SU-DHL-6 (cell line): ENCODE measurements at regions not wholly inside any gene's neighbourhood (a gene's known extent, or its start where the extent isn't known, plus 50 kb on each side); places are given as distances from the start of the nearest gene placed in this dataset.

ENCODE experiments used
- H2AFZ ChIP-seq: fragments of 200-600 bp; sonication (generic); 2 replicates; pipeline ENCODE4 v1.6.1; 2014; ENCODE audit warnings: low read depth, mild to moderate bottlenecking, moderate library complexity, mixed read lengths, antibody characterized with exemption, low read length; ENCODE audit not compliant: severe bottlenecking
- H3F3A ChIP-seq: fragments of 200-600 bp; shearing (Covaris generic); 2 replicates; pipeline ENCODE4 v1.6.0; 2016; ENCODE audit warnings: antibody characterized with exemption, mild to moderate bottlenecking; ENCODE audit not compliant: insufficient read depth
- H3K27ac ChIP-seq: fragments of 200-600 bp; sonication (generic); 2 replicates; pipeline ENCODE4 v1.5.1; 2016; ENCODE audit warnings: low read depth, mild to moderate bottlenecking, low read length, moderate library complexity, mixed read lengths
- H3K27me3 ChIP-seq: fragments of 200-600 bp; sonication (generic), shearing (Covaris generic); 2 replicates; pipeline ENCODE4 v1.6.0; 2014; ENCODE audit warnings: mild to moderate bottlenecking, low read length
- H3K36me3 ChIP-seq: fragments of 200-600 bp; sonication (generic); 2 replicates; pipeline ENCODE4 v1.6.1; 2014; ENCODE audit warnings: mild to moderate bottlenecking, low read length, mixed read lengths
- H3K4me2 ChIP-seq: fragments of 300-600, 200-600 bp; shearing (Covaris generic), sonication (generic); 2 replicates; pipeline ENCODE4 v1.6.0; 2014; ENCODE audit warnings: low read length, low read depth, mild to moderate bottlenecking; ENCODE audit not compliant: poor library complexity, severe bottlenecking
- H3K4me3 ChIP-seq: fragments of 200-600 bp; sonication (generic); 2 replicates; pipeline ENCODE4 v1.5.1; 2014; ENCODE audit warnings: antibody characterized with exemption, low read length, mild to moderate bottlenecking, mixed read lengths; ENCODE audit not compliant: insufficient read depth, poor library complexity, severe bottlenecking
- H3K79me2 ChIP-seq: fragments of 200-600 bp; sonication (generic); 2 replicates; pipeline ENCODE4 v1.6.1; 2014; ENCODE audit warnings: mild to moderate bottlenecking, low read length, moderate library complexity; ENCODE audit not compliant: insufficient read depth
- H3K9ac ChIP-seq: fragments of 200-600 bp; sonication (generic); 2 replicates; pipeline ENCODE4 v1.7.0; 2014; ENCODE audit warnings: mild to moderate bottlenecking, low read length
- H3K9me2 ChIP-seq: fragments of 200-600 bp; sonication (generic); replicated peaks from 2 replicates; pipeline ENCODE4 v1.6.1; 2014; ENCODE audit warnings: low read length; ENCODE audit not compliant: insufficient read depth
- H3K9me3 ChIP-seq: fragments of 200-600 bp; sonication (generic); 2 replicates; pipeline ENCODE4 v1.6.1; 2014; ENCODE audit warnings: low read length, mixed read lengths; ENCODE audit not compliant: insufficient read depth
- H4K20me1 ChIP-seq: fragments of 200-600 bp; sonication (generic); 2 replicates; pipeline ENCODE4 v1.6.1; 2014; ENCODE audit warnings: low read depth, mild to moderate bottlenecking, antibody characterized with exemption, low read length, moderate library complexity, mixed read lengths
- CTCF ChIP-seq: fragments of 200-600 bp; sonication (generic); IDR thresholded peaks from one replicate; pipeline ENCODE4 v1.5.1; 2017; ENCODE audit warnings: antibody characterized with exemption, mild to moderate bottlenecking, low read length, moderate library complexity; ENCODE audit not compliant: insufficient read depth, poor library complexity, severe bottlenecking
- EZH2phosphoT487 ChIP-seq: fragments of 200-600 bp; sonication (generic), shearing (Covaris generic); conservative IDR thresholded peaks from 2 replicates; pipeline ENCODE4 v1.6.1; 2018; ENCODE audit warnings: mild to moderate bottlenecking, antibody characterized with exemption, low read length, moderate library complexity, mixed read lengths

- Histone ChIP-seq H3K27me3 (no peaks in the 10 kb centered on the region), H3K4me2 (no peak overlapping the region), H3K36me3 (no peaks in the 10 kb centered on the region), H3F3A (no peaks in the 10 kb centered on the region), H3K4me3 (no peak overlapping the region), H3K9me3 (no peaks in the 10 kb centered on the region), H4K20me1 (no peaks in the 10 kb centered on the region), H3K27ac (no peak overlapping the region), H3K9ac (no peak overlapping the region), H2AFZ (no peak overlapping the region), H3K79me2 (no peaks in the 10 kb centered on the region), H3K9me2 (no peaks in the 10 kb centered on the region)
- TF ChIP-seq CTCF (no peak), EZH2phosphoT487 (no peak)
Observed at GRCh38 chr14:106051796-106052195, 525.4 kb downstream of the TMEM121 start.

- Histone ChIP-seq H2AFZ (no peak overlapping the region), H3K36me3 (no peaks in the 10 kb centered on the region), H3K9me3 (no peaks in the 10 kb centered on the region), H3K4me2 (no peak overlapping the region), H3K27ac (no peak overlapping the region), H3K9me2 (no peaks in the 10 kb centered on the region), H3F3A (no peaks in the 10 kb centered on the region), H3K4me3 (no peak overlapping the region), H3K79me2 (no peaks in the 10 kb centered on the region), H4K20me1 (no peaks in the 10 kb centered on the region), H3K27me3 (no peaks in the 10 kb centered on the region), H3K9ac (no peak overlapping the region)
- TF ChIP-seq CTCF: no peak
- TF ChIP-seq EZH2phosphoT487: no peak
Observed at GRCh38 chr14:106055289-106055688, 528.9 kb downstream of the TMEM121 start.

- TF ChIP-seq CTCF (no peak), EZH2phosphoT487 (no peak)
- no peaks in the 10 kb centered on the region for H3K9me2 ChIP-seq
- H3K4me2 ChIP-seq: no peak overlapping the region
- H3K4me3 ChIP-seq: no peak overlapping the region
- no peak overlapping the region for H3K27ac ChIP-seq
- H4K20me1 ChIP-seq: no peaks in the 10 kb centered on the region
- no peaks in the 10 kb centered on the region for H3F3A ChIP-seq
- no peaks in the 10 kb centered on the region for H3K27me3 ChIP-seq
- no peaks in the 10 kb centered on the region for H3K79me2 ChIP-seq
- H2AFZ ChIP-seq: no peak overlapping the region
- H3K9ac ChIP-seq: no peak overlapping the region
- H3K36me3 ChIP-seq: no peaks in the 10 kb centered on the region
- H3K9me3 ChIP-seq: no peaks in the 10 kb centered on the region
Observed at GRCh38 chr14:106058342-106058741, 532.0 kb downstream of the TMEM121 start.
